IPS-18c (cell line): ENCODE measurements at regions not wholly inside any gene's neighbourhood (a gene's known extent, or its start where the extent isn't known, plus 50 kb on each side); places are given as distances from the start of the nearest gene placed in this dataset.
"Not testable (repeated sequence)": the region's sequence is repeated elsewhere in the genome, so short reads cannot be mapped to it uniquely, and the experiment has no call there.

Experiments used
- H3K4me3 ChIP-seq: 2 replicates; pipeline ENCODE4 v1.7.0; 2013; ENCODE audit warnings: low read depth, mild to moderate bottlenecking, low read length, moderate library complexity; ENCODE audit not compliant: insufficient read depth
- H3K9me3 ChIP-seq: one replicate; pipeline ENCODE4 v1.6.1; 2013; ENCODE audit warnings: mild to moderate bottlenecking, low read length, moderate library complexity; ENCODE audit not compliant: control insufficient read depth, insufficient read depth

DNA sequence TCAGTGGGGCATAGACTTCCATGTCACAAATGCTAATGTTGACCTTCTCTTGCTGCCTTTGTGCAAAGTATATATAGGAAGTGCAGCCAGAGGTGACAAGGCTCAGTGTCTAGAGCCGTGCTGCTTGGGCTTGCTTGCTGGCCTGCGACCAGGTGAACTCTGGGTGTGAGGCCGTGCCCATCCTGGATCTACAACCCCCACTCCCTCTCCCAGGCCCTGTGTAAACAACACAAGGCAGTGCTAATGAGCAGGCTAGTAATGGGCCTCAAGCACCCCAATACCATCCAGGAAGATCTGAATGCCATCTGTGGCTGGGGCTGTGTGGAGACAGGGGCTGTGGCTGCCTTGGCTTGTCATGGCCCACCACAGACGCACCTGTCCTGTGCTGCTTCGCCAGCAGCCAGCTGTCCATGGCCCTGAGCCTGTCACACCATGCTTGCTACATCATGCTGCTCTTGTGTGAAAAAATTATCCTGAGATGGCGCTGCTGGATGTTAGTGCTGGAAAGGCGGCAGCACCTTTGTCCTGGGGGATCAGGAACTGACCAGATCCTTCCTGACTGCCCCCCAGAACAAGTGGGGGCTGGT is 107.6 kb upstream of the ZNF92 start:
- Histone ChIP-seq H3K4me3 (no peak overlapping the region), H3K9me3 (no peaks in the 10 kb centered on the region)

DNA sequence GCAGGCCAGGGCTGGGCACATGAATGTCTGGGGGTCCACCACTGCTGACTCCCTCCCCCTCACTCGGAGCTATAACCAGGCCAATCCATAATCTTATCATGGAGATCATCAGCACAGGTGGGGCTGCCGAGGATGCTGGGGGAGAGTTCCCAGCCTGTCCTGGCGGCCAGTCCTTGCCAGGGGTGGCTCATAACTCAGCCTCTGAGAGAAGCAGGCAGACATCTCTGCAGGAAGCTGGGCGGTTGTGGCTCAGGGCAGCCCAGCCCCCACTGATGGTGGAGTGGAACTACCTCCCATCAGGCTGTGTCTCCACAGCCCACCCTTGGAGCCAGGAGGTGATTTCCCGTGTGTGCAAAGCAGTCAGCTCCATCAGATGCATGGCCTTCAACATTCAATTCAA is 109.4 kb upstream of the ZNF92 start:
- no peaks in the 10 kb centered on the region for H3K9me3 ChIP-seq
- no peak overlapping the region for H3K4me3 ChIP-seq

DNA sequence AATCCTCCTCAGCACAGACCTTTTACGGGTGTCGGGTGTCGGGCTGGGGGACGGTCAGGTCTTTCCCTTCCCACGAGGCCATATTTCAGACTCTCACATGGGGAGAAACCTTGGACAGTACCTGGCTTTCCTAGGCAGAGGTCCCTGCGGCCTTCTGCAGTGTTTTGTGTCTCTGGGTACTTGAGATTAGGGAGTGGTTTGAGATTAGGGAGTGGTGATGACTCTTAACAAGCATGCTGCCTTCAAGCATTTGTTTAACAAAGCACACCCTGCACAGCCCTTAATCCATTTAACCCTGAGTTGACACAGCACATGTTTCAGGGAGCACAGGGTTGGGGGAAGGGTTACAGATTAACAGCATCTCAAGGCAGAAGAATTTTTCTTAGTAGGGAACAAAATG is 113.0 kb upstream of the ZNF92 start:
- not testable (repeated sequence) for H3K9me3 ChIP-seq, H3K4me3 ChIP-seq

DNA sequence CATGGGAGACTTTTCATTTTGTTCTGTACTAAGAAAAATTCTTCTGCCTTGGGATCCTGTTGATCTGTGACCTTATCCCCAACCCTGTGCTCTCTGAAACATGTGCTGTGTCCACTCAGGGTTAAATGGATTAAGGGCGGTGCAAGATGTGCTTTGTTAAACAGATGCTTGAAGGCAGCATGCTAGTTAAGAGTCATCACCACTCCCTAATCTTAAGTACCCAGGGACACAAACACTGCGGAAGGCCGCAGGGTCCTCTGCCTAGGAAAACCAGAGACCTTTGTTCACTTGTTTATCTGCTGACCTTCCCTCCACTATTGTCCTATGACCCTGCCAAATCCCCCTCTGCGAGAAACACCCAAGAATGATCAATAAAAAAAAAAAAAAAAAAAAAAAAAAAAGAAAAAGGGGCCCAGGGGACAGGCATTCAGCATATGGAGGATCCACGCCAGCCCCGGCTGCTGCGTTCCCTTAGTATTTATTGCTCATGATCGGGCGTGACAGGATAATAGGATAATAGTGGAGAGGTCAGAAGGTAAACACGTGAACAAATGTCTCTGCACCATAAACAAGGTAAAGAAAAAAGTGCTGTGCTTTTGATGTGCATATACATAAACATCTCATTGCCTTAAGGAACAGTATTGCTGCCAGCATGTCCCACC is 113.7 kb upstream of the ZNF92 start:
- not testable (repeated sequence) for H3K9me3 ChIP-seq

DNA sequence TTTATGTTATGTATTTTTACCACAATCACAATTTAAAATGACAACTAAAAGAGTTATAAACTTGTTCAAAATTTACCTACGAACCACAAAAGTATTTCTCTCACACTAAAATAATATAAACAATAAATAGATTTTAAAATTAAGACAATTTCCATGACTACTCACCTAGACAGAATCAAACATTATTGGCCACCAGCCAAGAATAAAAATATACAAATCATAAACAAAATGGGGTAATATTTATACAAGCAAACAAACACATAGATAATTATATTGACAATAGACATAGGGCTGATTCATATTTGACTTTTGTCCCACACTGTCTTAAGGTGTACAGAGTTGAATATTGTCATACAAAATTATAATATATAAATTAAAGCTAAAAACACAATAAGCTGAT is 119.6 kb upstream of the ZNF92 start:
- H3K9me3 ChIP-seq = no peaks in the 10 kb centered on the region

More for the DNA sequence above, 113.7 kb upstream of the ZNF92 start:
- H3K4me3 ChIP-seq = not testable (repeated sequence)

DNA sequence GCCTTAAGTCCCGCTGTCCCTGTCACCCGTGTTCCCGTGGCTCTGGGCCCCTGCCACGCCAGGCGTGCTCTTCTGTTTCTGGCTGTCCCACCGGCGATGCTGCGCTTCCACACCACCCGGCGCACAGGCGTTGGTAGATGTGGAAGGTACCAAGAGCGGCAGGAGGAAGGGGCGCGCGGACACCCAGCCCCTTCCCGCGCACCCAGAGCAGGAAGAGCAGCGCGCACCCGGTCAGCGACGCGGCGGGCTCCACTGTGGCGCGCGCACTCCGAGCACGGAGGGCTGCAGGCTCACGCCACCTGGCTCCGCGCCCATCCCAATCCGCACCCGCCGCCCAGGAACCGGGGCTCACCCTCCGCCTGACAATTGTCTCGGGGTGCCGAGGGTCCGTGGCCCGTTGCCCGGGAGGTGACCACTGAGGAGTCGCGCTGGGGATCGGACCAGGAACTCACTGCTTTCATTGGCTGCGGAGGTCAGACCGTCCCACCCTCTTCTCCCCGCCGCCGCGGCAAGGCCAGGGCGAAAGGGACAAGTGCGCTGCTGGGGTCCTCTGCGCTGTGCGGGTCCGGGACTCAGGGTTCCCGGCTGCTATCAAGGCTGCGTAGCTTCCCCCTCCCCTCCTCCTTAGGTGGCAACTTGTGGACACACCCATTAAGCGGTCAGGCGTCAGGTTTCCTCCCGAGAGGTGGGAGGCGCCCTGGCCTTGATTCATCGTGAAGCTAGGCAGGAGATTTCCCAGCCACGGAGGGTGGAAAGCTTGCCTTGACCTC is 121.6 kb upstream of the ZNF92 start:
- Histone ChIP-seq H3K4me3 (peak overlapping the region; percentile 72), H3K9me3 (no peaks in the 10 kb centered on the region)

More for the DNA sequence above, 119.6 kb upstream of the ZNF92 start:
- no peak overlapping the region for H3K4me3 ChIP-seq

DNA sequence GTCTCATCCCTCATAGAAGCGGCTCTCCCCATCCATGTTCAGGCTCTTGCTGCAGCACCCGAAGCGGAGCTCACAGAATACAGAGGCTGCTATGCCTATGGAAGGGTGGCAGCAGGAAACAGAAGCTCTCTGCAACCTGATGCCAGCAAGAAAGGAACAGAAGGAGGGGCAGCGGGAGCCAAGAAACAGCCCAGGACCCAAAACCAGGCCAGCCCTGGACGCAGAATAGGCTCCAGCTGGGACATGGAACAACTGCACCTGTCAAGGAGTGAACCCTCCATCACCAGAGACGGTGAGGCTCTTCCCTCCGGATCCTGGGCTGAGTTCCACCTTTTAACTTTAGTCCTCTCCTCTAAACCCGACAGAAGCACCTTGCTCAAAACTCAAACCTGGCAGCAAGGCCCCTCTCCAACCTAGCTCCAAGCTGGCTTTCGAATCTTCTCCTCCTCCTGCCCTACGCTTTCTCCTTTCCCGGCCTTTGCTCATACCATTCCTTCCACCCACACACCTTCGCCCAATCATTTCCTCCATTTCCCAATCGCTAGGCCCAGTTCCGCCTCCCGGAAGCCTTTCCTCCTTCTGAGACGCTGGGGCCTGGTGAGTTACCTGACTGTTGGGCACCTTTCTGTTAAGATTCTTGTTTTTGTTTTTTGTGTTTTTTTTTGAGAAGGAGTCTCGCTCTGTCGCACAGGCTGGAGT is 122.8 kb upstream of the ZNF92 start:
- H3K4me3 ChIP-seq = no peak overlapping the region; the same call in 1 of the 2 replicates

DNA sequence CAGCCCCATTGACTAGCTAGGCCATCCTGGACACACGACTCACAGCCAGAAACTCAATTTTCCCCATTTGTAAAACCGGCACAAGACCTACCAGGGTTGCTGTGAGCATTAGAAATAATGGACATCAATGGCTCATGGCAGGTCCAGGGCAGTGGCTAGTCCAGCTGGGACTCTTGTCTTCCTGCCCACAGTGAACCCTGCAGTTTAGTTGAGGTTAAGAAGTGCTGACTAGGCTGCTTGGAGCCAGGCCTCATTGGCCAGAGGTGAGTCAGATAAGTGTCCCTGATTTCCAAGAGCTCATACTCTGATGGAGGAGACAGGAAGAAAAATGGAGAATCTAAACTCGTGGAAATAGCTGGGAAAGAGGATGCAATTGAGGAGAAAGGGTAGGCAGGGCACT is 123.4 kb upstream of the ZNF92 start:
- H3K4me3 ChIP-seq = no peak overlapping the region
- no peaks in the 10 kb centered on the region for H3K9me3 ChIP-seq

More for the DNA sequence above, 122.8 kb upstream of the ZNF92 start:
- H3K9me3 ChIP-seq = no peaks in the 10 kb centered on the region

DNA sequence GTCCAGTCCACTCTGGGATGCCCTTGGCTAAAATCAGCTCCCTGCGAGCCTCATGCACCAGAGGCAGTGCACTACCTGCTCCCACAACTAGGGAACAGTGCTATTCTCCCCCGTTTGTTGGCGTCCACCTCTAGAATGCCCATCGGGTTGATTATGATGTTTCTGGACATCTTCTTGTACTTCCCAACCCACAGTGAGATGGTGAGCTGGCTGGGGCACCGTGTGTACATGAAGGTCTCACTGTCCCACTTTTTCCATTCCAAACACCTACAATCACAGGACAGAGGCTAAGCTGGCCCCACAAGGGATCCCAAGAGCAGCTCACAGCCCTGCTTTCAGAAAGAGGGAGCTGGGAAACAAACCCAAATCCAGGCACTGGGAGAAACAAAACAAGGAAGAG is 126.2 kb upstream of the ZNF92 start:
- no peak overlapping the region for H3K4me3 ChIP-seq
- H3K9me3 ChIP-seq = no peaks in the 10 kb centered on the region

DNA sequence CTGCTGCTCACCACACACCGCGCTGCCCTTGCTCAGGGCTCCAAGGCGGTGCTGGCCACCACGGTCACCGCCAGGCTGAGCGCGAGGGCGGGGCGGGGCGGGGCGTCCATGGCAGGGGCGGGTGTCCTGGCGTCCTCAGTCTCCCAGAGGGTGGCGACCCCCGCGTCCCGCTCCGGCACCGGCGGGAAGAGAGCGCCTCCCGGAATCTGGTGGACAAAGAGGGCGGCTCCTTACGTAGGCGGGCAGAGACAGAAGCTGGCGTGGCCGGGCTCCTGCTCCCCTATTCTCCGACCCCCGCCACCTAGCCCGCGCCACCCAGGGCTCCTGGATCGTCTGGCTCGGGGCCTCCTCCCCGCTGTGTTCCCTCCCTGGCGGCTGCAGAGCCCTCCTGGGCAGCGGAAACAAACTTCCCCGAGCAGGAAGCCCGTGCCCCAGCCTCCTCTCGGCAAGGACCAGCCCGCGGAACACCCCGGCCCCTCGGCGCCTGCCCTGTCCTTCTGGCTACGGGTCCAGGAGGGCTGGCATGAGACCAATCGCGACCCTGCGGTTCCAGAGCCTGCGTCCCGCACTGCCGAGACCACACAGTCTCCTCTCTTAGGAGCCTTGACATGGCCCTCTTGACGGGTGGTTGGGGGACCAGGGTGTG is 133.8 kb upstream of the ZNF92 start:
- Histone ChIP-seq H3K4me3 (peak overlapping the region; percentile 65), H3K9me3 (no peaks in the 10 kb centered on the region)

DNA sequence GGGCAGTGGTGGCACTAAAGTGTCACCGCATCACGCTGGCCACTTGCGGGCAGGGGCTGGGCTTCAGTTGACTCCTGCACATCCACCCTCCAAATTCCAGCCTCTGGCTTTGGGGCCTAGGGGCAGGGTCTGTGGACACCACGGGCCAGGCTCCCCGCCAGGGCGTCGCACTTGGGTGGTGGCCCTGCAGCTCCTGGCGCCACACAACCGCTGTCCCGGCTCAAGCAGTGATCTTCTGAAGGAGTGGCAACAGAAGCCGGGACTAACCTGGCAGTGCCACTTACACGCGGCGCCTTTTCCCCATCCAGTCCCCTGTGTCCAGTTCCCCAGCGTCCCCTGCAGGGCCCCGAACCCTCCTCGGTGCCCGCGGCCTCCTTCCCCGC is 134.3 kb upstream of the ZNF92 start:
- no peaks in the 10 kb centered on the region for H3K9me3 ChIP-seq
- H3K4me3 ChIP-seq = peak overlapping the region; percentile 65; the same call in 1 of the 2 replicates

DNA sequence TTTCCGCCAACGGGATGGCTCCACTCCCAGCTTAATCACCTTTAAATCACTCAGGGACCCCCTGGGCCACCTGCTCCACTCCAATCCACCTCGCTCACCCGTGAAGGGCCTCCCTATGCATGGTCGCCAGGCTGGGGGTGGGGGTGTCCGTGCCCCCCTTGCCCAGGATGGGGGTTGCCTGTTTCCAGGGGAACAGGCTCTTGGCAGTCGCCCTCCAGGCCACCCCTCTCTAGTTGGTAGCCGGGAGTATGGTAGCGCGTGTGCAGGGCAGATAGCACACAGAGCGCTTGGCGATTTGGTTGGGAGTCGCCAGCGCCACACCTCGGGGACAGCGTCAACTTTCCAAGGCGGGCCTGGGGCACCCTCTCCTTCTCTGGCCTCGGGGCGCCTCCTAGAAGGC is 134.9 kb upstream of the ZNF92 start:
- Histone ChIP-seq H3K9me3 (no peaks in the 10 kb centered on the region), H3K4me3 (no peak overlapping the region)

DNA sequence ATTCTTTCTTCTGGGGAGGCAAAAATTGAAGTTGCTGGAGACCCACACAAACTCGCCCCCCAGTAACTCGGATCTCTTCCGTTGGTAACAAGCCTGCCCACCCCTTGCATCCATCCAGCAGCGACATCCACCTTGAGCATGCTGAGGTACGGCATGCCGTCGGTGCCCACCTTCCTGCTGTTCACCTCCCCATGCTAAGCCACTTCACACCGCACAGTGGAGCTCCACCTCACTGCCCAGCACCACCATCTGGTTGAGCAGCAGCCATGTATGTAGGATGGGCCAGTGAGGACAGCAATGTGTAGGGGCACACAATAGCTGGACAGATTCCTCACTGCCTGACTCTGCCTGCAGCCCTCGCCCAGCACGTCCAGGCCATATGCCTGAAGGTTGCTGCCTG is 138.1 kb upstream of the ZNF92 start:
- H3K4me3 ChIP-seq = no peak overlapping the region
- H3K9me3 ChIP-seq = no peaks in the 10 kb centered on the region

DNA sequence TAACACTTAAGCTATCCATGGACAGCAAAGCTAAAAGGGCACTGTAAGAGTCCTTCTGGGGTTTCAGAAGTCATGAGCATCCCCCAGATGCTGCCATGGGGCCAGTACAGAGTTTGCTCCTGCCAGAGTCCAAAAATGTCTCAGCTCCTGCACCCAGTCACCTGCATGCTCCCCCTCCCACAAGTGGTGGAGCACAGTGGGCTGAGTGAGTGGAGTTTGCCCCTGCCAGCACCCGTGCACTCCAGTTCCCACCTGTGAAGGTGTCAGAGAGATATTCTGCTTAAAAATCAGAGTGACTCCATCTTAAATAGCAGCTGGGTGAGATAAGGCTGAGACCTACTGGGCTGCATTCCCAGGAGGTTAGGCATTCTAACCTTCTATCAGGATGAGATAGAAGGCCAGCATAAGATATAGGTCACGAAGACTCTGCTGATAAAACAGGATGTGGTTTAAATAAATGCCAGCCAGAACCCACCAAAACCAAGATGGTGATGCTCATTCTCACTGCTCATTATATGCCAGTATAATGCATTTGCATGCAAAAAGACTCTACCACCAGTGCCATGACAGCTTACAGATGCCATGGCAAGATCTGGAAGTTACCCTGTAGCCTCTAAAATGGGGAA is 140.1 kb upstream of the ZNF92 start:
- Histone ChIP-seq H3K4me3 (no peak overlapping the region), H3K9me3 (no peaks in the 10 kb centered on the region)

DNA sequence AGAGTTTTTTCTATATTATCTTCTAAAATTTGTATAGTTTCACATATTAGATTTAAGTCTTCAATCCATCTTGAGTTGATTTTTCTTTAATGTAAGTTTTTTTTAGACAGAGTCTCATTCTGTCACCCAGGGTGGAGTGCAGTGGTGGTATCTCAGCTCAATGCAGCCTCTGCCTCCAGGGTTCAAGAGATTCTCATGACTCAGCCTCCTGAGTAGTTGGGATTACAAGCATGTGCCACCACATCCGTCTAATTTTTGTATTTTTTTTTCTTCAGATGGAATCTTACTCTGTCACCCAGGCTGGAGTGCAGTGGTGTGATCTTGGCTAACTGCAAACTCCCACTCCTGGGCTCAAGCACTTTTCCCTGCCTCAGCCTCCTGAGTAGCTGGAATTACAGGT is 143.4 kb upstream of the ZNF92 start:
- H3K4me3 ChIP-seq = no peak overlapping the region
- H3K9me3 ChIP-seq = no peaks in the 10 kb centered on the region

DNA sequence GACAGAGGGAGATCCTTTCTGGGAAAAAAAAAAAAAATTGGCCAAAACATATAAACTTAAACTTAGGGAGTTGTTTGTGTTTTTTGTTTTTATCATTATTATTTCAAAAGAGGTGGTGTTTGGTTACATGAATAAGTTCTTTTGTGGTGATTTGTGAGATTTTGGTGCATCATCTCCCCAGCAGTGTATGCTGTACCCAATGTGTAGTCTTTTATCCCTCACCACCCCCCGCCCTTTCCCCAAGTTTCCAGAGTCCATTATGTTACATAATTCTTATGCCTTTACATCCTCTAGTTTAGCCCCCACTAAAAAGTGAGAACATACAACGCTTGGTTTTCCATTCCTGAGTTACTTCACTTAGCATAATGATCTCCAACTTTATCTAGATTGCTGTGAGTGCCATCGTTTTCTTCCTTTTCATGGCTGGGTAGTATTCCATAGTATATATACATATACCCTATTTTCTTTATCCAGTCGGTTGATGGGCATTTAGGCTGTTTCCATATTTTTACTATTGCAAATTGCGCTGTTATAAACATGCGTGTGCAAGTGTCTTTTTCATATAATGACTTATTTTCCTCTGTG is 148.1 kb upstream of the ZNF92 start:
- H3K4me3 ChIP-seq = no peak overlapping the region
- H3K9me3 ChIP-seq = no peaks in the 10 kb centered on the region

DNA sequence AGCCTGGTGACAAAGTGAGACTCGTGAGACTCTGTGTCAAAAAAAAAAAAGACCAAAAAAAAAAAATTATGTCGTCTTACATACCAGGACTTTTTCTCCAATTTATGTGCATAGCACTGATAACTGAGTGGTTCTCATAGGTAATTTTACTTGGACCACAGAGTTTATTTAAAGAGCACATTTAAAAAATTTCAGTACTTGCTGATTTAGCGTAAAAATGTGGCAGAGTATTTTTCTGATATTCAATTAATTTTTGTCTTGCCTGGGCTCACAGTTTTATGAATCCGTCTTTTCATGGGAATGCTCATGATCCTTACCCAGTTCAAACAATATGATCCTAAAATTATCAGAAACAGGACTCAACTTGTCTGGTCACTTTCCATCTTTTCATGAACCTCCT is 151.0 kb upstream of the ZNF92 start:
- H3K9me3 ChIP-seq = no peaks in the 10 kb centered on the region
- no peak overlapping the region for H3K4me3 ChIP-seq
